ENCODE measurements at regions not wholly inside any gene's neighbourhood (a gene's known extent, or its start where the extent isn't known, plus 50 kb on each side); places are given as distances from the start of the nearest gene placed in this dataset.

DNA sequence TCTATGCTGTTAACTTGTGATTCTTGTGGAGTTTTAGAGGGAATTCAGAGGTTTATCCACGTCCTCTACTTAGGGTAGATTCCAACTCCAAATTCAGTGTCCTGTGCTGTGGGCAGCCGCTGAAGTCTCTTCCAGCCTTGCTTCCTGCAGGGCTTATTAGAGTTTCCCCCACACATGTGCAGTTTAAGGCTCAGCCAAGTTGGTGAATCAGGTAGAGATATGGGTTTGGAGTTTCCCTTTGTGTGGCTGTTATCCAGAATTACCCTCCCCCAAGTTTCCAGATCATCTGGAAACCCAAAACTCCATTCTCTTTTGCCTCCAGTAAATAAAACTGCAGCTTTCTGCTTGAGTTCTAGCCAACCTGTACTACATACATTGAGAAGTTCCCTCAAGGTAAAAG, 853.7 kb downstream of the GALC start:
- H3K9ac ChIP-seq: no peak overlapping the region
- no peak overlapping the region for H3K4me2 ChIP-seq
- no peak overlapping the region for H2AFZ ChIP-seq (ENCODE audit: low read depth)
- H3K27me3 ChIP-seq (ENCODE audit: insufficient read depth, low read depth): no peaks in the 10 kb centered on the region
- H3K79me2 ChIP-seq (ENCODE audit: insufficient read depth, low read depth): no peaks in the 10 kb centered on the region
- no peaks in the 10 kb centered on the region for H4K20me1 ChIP-seq (ENCODE audit: insufficient read depth)
- TF ChIP-seq, protein P1, sequence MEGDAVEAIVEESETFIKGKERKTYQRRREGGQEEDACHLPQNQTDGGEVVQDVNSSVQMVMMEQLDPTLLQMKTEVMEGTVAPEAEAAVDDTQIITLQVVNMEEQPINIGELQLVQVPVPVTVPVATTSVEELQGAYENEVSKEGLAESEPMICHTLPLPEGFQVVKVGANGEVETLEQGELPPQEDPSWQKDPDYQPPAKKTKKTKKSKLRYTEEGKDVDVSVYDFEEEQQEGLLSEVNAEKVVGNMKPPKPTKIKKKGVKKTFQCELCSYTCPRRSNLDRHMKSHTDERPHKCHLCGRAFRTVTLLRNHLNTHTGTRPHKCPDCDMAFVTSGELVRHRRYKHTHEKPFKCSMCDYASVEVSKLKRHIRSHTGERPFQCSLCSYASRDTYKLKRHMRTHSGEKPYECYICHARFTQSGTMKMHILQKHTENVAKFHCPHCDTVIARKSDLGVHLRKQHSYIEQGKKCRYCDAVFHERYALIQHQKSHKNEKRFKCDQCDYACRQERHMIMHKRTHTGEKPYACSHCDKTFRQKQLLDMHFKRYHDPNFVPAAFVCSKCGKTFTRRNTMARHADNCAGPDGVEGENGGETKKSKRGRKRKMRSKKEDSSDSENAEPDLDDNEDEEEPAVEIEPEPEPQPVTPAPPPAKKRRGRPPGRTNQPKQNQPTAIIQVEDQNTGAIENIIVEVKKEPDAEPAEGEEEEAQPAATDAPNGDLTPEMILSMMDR (conservative IDR thresholded peaks at IDR 0.05; ENCODE audit: low read depth, low read length): no peak
- no peaks in the 10 kb centered on the region for H3K36me3 ChIP-seq (ENCODE audit: insufficient read depth)
- H3K27ac ChIP-seq: no peak overlapping the region
- no peaks in the 10 kb centered on the region for H3K4me1 ChIP-seq (ENCODE audit: low read depth, poor library complexity, severe bottlenecking)
- H3K4me3 ChIP-seq (IDR thresholded peaks at IDR 0.05; ENCODE audit: insufficient read depth, low read depth, low read length): no peak overlapping the region

DNA sequence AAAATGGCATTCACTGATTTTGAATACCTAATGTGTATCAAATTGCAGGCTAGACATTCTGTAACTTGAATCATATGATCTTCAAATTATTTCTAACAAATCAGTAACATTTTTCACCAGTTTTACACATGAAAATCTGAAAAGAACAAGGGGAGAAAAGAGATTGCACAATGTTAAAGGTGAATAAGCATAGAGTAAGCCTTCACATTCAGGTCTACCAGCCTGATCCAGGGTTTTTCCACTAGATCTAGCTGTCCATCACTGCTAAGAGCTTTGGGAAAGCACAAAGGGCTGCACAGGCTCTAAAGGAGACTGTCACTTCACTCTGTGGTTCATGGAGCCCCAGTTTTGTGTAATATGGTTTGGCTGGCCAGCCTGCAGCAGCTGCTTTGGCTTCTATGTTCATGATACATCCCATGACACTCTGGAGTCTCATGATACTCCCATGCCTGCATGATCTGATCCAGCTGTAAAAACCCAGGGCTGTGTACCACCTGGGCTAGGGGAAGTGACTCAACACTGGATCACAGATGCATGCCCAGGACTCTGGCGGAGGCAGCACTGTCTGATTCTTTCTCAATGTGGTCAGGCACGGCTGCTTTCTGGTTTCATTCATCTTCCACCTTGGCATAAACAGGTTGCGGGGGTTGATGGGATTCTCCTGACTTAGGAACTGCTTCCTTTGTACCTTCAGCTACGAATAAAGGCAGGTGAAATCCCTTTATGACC, 859.7 kb downstream of the GALC start:
- Histone ChIP-seq H3K4me3 (IDR thresholded peaks at IDR 0.05; ENCODE audit: insufficient read depth, low read depth, low read length) (no peak overlapping the region), H3K36me3 (ENCODE audit: insufficient read depth) (no peaks in the 10 kb centered on the region), H3K79me2 (ENCODE audit: insufficient read depth, low read depth) (no peaks in the 10 kb centered on the region), H3K27me3 (ENCODE audit: insufficient read depth, low read depth) (no peaks in the 10 kb centered on the region), H3K9ac (no peak overlapping the region), H3K27ac (no peak overlapping the region), H2AFZ (ENCODE audit: low read depth) (no peak overlapping the region), H3K4me1 (ENCODE audit: low read depth, poor library complexity, severe bottlenecking) (no peaks in the 10 kb centered on the region), H3K4me2 (no peak overlapping the region), H4K20me1 (ENCODE audit: insufficient read depth) (no peaks in the 10 kb centered on the region)
- TF ChIP-seq, protein P1 (conservative IDR thresholded peaks at IDR 0.05; ENCODE audit: low read depth, low read length): no peak

DNA sequence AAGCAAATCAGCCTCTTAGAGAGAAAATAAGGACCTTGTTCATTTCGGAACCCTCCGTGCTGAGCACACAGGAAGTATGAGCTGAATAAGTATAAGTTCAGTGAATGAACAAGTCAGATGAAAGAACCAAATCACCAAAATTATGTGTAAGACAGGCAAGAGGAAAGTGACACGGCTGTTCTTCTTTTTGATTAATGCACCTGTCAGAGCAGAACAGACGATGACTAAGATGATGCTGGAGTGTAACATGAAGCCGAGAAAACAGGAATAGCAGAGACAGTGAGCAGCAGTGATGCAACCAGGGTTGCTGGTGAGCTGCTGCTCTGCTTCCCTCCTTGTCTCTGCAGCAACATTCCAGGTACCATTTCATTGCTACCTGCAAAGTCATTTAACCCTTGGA, 861.1 kb downstream of the GALC start:
- Histone ChIP-seq H3K79me2 (ENCODE audit: insufficient read depth, low read depth) (no peaks in the 10 kb centered on the region), H3K36me3 (ENCODE audit: insufficient read depth) (no peaks in the 10 kb centered on the region), H3K4me2 (no peak overlapping the region), H3K9ac (no peak overlapping the region), H3K4me1 (ENCODE audit: low read depth, poor library complexity, severe bottlenecking) (no peaks in the 10 kb centered on the region), H3K4me3 (IDR thresholded peaks at IDR 0.05; ENCODE audit: insufficient read depth, low read depth, low read length) (no peak overlapping the region), H3K27ac (no peak overlapping the region), H2AFZ (ENCODE audit: low read depth) (no peak overlapping the region), H3K27me3 (ENCODE audit: insufficient read depth, low read depth) (no peaks in the 10 kb centered on the region), H4K20me1 (ENCODE audit: insufficient read depth) (no peaks in the 10 kb centered on the region)
- TF ChIP-seq, protein P1 (conservative IDR thresholded peaks at IDR 0.05; ENCODE audit: low read depth, low read length): no peak

DNA sequence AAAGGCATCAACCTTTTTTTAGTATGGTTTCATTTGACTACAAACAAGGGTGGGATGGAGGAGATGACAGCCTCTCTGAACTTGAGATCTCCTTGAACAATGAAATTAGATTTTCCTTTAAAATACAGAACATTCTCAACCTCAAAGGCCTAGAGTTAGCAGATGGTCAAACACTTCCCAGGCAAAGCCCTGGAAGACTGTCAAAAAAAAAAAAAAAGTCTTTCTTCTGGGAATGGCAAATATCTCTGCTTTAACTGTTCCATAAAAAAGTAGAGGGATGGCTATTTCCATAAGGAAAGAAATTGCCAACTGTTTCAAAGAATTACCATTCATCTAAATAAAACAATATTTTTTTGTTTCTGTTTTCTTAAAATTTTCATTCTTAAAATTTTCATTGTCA, 870.8 kb downstream of the GALC start:
- H3K79me2 ChIP-seq (ENCODE audit: insufficient read depth, low read depth): no peaks in the 10 kb centered on the region
- no peak overlapping the region for H3K4me3 ChIP-seq (IDR thresholded peaks at IDR 0.05; ENCODE audit: insufficient read depth, low read depth, low read length)
- H3K36me3 ChIP-seq (ENCODE audit: insufficient read depth): no peaks in the 10 kb centered on the region
- H2AFZ ChIP-seq (ENCODE audit: low read depth): no peak overlapping the region
- H3K27ac ChIP-seq: no peak overlapping the region
- H3K4me1 ChIP-seq (ENCODE audit: low read depth, poor library complexity, severe bottlenecking): no peaks in the 10 kb centered on the region
- TF ChIP-seq, protein P1 (conservative IDR thresholded peaks at IDR 0.05; ENCODE audit: low read depth, low read length): no peak
- H3K27me3 ChIP-seq (ENCODE audit: insufficient read depth, low read depth): no peaks in the 10 kb centered on the region
- no peak overlapping the region for H3K9ac ChIP-seq
- H3K4me2 ChIP-seq: no peak overlapping the region
- no peaks in the 10 kb centered on the region for H4K20me1 ChIP-seq (ENCODE audit: insufficient read depth)

Measured in KMS-11 (cell line).